HEK293T (cell line): ENCODE measurements at regions not wholly inside any gene's neighbourhood (a gene's known extent, or its start where the extent isn't known, plus 50 kb on each side); places are given as distances from the start of the nearest gene placed in this dataset.

Experiments used
- ARNT ChIP-seq: fragments of 450-650 bp; IDR thresholded peaks from 2 replicates; pipeline ENCODE4 v1.6.1; 2017; ENCODE audit warnings: mild to moderate bottlenecking
- ELF4 ChIP-seq: fragments of 450-650 bp; IDR thresholded peaks from 2 replicates; pipeline ENCODE4 v1.6.1; 2017; ENCODE audit warnings: antibody characterized with exemption
- FOXK2 ChIP-seq: fragments of 450-650 bp; IDR thresholded peaks from 2 replicates; pipeline ENCODE4 v1.6.1; 2016; ENCODE audit warnings: mild to moderate bottlenecking
- FOXM1 ChIP-seq: fragments of 450-650 bp; IDR thresholded peaks from 2 replicates; pipeline ENCODE4 v1.6.1; 2017; ENCODE audit warnings: mild to moderate bottlenecking, borderline replicate concordance
- HDGF ChIP-seq: fragments of 450-650 bp; IDR thresholded peaks from 2 replicates; pipeline ENCODE4 v1.6.1; 2017; ENCODE audit warnings: antibody characterized with exemption, borderline replicate concordance
- L3MBTL2 ChIP-seq: fragments of 450-650 bp; conservative IDR thresholded peaks from 2 replicates; pipeline ENCODE4 v1.6.1; 2016; ENCODE audit warnings: mild to moderate bottlenecking
- SP1 ChIP-seq: fragments of 450-650 bp; IDR thresholded peaks from 2 replicates; pipeline ENCODE4 v1.6.1; 2017
- SUZ12 ChIP-seq: fragments of 450-650 bp; IDR thresholded peaks from 2 replicates; pipeline ENCODE4 v1.6.1; 2016; ENCODE audit warnings: mild to moderate bottlenecking
- TARDBP ChIP-seq: fragments of 450-650 bp; IDR thresholded peaks from 2 replicates; pipeline ENCODE4 v1.6.1; 2016

DNA sequence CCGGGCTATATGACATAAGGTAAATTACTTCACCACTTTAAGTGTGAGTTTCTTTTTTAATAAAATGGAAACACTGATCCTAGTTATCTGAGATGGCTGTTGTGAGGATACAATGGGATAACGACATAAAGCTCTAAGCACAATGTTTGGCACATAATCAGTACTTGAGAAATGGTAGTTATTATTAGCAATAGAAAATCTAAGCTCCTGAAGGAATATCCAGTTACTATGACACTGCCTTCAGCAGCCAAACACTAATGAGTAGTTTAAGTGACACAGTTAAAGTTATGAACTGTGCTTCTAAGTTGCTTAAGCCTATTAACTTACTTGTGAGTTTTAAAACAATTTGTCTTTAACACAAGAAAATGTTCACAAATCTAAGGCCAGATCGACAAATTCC, 96.8 kb downstream of the ELAPOR2 start:
- TF ChIP-seq ARNT (no peak), SP1 (no peak), HDGF (no peak), FOXM1 (no peak), SUZ12 (no peak), L3MBTL2 (no peak), TARDBP (no peak), ELF4 (no peak), FOXK2 (no peak)
